ENCODE measurements at regions not wholly inside any gene's neighbourhood (a gene's known extent, or its start where the extent isn't known, plus 50 kb on each side); places are given as distances from the start of the nearest gene placed in this dataset.

DNA sequence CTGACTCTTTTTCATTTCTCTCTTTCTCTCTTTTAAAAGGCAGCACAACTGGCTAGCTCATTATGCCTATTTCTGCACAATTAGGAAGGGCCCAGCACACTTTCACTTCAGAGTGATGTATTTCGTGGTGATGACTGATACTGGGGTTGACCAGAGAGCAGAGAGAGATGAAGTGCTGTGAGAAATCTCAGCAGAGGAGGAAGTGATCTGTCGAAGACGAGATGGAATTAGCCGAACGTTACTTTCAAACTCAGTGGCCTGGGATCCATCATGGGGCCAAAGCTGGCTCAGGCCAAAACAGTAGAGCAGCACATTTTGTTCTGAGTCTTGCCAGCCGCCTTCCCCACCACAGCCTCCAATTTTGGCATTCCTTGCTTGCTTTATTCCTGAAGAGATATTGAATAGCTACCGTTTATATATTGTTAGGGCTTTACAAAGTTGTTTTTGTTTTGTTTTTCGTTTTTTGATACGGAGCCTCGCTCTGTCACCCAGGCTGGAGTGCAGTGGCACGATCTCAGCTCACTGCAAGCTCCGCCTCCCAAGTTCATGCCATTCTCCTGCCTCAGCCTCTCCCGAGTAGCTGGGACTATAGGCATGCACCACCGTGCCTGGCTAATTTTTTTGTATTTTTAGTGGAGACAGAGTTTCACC is 213.2 kb upstream of the ECI2 start:
- TF ChIP-seq CTCF (IDR thresholded peaks at IDR 0.05; ENCODE audit: low read length) (no peak), EZH2 (IDR thresholded peaks at IDR 0.05; ENCODE audit: borderline replicate concordance, low read length) (no peak)

All from OCI-LY1 (cell line).